ENCODE measurements at regions not wholly inside any gene's neighbourhood (a gene's known extent, or its start where the extent isn't known, plus 50 kb on each side); places are given as distances from the start of the nearest gene placed in this dataset.

GRCh38 chr3:164524201-164524600, 554.1 kb downstream of the SI start:
- TF ChIP-seq CTCF (conservative IDR thresholded peaks at IDR 0.05; ENCODE audit: low read depth, low read length), result no peak
- no peak for TF ChIP-seq EZH2 (IDR thresholded peaks at IDR 0.05; ENCODE audit: borderline replicate concordance, low read depth, low read length, poor library complexity, severe bottlenecking)

All from A673 (cell line).